ENCODE measurements at regions not wholly inside any gene's neighbourhood (a gene's known extent, or its start where the extent isn't known, plus 50 kb on each side); places are given as distances from the start of the nearest gene placed in this dataset.
A peak's percentile ranks its signal among the peaks of the same experiment; 100 is the strongest.
"Not testable (repeated sequence)": the region's sequence is repeated elsewhere in the genome, so short reads cannot be mapped to it uniquely, and the experiment has no call there.

DNA sequence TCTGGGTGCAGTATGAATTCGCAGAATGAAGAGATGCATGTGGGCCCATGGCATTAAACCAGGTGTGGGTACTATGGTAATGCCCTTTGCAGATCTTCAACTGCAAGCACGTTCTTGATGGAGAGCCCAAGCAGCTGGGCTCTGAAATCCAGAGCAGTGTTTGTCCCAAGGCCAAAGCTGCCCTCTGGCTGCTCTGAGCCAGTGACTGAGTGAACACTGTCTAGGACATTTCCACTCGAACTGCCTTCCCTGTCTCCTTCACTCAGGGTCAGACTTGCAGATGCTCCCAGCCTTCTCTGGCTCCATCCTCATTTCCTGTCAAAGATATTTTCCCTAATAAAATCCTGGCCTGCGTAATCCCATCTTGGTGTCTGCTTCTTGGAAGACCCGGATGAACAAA lies 80.2 kb upstream of the GJB6 start:
- DNase-seq (ENCODE audit: low spot score) (no peak), FAIRE-seq (no peak)

DNA sequence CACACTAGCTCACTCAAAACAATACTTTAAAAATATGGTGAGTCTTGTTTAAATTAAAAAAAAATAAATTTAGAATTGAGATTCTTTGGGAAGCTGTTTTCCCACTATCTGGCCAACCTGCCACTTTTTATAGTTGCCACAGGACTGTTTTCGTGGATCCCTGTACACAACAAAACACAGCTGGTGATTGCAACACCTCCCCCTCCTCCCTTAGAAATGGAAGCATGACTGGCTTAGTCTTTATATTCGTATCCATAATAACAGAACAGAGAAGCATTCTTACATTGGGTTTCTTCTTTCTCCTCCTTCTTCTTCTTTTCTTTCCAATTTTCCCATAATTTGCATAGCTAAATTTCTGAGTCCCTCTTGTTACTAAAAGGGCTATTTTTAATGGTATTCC lies 79.5 kb upstream of the GJB6 start:
- FAIRE-seq: no peak
- DNase-seq (ENCODE audit: low spot score): no peak

DNA sequence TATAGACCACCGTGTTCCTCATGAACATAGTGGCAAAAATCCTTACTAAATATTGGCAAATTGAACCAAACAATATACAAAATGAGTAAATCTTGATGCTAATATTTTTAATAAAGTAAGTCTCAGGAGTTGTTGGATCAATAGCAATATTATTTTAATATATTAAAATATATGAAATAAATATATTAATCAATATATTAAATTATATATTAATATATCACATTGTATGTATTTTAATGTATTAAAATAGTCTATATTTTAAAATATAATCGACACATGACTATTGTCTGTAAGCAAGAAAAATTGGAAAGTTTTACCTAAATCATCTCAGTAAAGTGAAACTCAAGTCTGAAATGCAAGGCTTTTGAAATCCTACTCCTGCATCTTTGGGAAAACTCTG lies 78.9 kb upstream of the GJB6 start:
- DNase-seq (ENCODE audit: low spot score) (no peak), FAIRE-seq (no peak)

DNA sequence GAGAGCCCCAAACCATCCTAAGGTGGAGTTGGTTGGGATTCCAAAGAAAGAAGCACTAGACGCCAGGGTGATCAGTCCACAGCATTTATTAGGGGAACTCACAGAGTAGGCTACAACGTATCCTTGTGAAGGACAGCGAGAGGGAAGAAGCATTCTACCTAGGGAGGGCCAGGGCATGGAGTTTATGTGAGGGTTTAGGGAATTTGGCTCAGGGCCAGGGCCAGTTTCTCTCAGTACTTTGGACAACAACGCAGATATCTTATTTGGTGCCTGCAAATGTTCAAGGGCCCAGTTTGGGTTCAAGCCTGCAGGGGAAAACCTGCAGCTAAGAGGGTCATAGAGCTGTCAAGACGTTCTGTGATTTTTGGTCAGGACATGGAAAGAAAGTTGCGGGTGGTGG lies 73.9 kb upstream of the GJB6 start:
- FAIRE-seq (no peak), DNase-seq (ENCODE audit: low spot score) (no peak)

DNA sequence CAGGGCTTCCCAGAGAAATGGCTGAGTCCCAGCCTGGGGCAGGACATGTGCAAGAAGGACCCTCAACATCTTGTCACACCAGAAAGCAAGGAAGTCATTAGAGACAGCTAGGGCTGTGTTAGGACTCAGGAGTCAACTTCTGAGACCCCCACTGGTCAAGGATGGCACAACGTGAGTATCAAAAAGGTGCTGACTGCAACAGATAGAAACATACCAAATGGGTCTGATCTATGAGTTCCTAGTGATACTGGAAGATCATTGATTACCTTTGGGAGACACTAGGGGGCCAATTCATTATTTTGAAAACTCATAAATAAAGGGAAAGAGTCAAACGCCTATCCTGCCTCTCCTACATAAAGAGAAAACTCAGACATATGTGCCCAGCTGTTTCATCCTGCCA lies 73.5 kb upstream of the GJB6 start:
- DNase-seq (ENCODE audit: low spot score) (no peak), FAIRE-seq (no peak)

DNA sequence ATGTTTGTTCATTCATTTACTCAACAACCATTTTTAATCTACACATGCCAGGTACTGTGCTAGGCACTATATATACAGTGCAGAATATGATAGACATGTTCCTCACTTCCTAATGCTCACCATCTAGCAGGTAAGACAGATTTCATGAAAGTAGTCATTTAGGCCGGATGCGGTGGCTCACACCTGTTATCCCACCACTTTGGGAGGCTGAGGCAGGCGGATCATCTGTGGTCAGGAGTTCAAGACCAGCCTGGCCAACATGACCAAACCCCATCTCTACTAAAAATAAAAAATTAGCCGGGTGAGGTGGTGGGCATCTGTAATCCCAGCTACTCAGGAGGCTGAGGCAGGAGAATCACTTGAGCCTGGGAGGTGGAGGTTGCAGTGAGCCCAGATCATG lies 71.9 kb upstream of the GJB6 start:
- DNase-seq (ENCODE audit: low spot score); FAIRE-seq: not testable (repeated sequence)

DNA sequence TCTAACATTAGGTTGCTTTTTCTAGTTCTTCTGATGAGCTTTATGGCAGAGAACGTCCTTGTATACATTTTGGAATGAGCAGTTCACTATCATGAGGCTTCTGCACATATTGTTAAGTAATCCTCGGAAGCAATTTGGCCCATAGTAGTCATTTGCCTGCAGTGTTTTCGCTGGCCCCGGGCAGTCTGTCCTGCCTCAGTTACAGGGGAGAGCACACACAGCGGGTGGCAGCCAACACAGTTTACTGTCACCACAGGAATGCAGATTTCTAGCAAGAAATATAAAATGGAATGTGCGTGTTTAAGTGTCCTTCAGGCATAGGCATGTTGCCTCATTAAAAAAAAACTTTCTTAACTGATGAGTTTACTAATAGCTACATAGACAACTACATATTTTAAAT lies 71.5 kb upstream of the GJB6 start:
- FAIRE-seq: no peak
- peak; percentile 9 for DNase-seq (ENCODE audit: low spot score)

DNA sequence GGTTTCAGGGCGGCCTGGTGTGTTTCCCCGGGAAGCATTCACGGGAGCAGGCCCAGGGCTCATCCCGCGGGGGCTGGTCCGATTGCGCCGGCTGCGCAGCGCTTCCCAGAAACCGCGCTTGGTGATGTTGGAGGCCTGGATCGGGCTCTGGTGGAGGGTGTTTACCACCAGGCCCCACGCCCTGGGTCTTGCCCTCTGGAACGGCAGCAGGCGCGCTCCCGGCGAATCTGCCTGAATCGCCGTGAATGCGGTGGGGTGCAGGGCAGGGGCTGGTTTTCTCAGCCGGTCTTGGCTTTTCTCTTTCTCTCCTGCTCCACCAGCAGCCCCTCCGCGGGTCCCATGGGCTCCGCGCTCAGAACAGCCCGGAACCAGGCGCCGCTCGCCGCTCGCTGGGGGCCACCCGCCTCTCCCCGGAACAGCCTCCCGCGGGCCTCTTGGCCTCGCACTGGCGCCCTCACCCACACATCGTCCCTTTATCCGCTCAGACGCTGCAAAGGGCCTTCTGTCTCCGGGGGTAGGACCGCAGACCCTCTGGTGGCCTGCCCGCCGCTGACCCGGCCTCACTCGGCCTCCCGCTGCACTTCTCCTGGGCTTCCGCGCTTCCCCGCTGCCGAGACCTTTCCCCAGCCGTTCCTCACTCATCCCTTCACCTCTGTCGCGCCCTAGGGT lies 69.4 kb upstream of the GJB6 start:
- FAIRE-seq: no peak
- no peak for DNase-seq (ENCODE audit: low spot score)

DNA sequence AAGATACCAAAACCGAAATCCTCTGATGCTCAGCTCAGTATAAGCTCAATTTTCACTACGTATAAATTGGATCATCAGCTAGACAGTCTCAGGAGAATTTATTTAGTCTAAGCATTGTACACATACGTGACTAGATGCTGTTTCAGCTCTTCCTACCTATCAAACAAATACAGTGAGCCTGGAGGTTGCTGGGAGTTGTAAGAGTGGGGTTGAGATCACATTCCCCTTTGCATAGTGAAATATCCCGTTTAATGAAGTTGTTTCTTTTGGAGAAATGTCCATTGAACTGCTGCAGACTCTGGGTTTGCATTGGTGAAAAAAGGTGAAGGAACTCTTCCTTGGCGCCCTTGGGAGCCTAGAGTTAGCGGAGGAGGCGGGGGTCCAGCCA lies 68.9 kb upstream of the GJB6 start:
- DNase-seq (ENCODE audit: low spot score) (no peak), FAIRE-seq (no peak)

DNA sequence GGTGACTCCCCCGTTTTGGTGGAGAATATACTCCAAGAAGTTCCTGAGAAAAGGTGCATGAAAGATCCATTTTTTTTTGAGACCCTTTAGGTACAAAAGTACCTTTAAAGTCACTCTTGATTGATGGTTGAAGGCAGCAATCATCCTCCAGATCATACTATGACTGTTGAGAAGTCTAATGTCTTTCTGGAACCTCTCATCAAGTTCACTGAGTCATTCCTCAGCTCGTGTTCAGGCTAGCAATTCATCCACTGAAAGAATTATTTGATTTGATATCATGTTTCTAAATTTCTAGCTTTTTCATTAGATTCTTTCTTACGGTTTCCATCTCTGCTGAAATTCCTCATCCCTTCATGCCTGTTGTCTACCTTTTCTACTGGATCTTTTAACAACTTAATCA lies 65.1 kb upstream of the GJB6 start:
- no peak for FAIRE-seq
- no peak for DNase-seq (ENCODE audit: low spot score)

DNA sequence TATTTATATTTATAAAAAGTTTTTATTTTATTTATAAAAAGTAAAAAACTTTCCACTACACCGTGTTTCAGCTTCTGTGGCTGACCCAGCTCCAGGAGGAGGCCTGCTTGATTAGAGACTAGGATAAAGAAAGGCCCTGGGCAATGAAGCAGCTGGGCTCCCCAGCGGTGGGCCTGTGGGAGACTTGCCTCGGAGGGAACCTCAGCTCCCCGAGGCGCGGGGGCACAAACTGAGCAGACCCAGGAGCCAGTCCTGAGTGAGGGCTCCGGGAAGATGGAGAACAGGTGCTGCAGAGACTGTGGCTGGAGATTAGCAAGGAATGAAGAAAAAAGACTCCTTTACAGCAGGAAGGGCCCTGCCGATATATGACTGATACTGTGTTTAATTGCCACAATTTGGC lies 63.8 kb upstream of the GJB6 start:
- FAIRE-seq (no peak), DNase-seq (ENCODE audit: low spot score) (no peak)

DNA sequence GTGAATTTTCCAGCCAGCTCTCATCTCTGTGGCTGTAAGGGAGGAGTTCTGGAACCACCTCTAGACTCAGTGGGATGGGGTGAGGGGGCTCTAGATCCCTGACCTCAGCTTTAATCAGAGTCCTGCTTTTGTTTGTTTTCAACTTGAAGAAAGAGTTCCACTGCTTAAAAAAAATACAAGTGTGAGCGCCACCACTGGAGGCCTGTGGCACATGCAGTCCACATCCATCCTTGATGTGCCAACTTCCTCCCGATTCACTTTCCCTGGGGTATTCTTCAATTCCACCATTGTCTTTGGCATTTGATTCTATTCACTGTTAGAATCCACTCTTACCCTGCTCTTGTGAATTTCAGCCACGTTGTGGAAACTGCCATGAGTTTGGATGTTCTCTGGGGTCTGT lies 62.4 kb upstream of the GJB6 start:
- DNase-seq (ENCODE audit: low spot score): no peak
- no peak for FAIRE-seq

DNA sequence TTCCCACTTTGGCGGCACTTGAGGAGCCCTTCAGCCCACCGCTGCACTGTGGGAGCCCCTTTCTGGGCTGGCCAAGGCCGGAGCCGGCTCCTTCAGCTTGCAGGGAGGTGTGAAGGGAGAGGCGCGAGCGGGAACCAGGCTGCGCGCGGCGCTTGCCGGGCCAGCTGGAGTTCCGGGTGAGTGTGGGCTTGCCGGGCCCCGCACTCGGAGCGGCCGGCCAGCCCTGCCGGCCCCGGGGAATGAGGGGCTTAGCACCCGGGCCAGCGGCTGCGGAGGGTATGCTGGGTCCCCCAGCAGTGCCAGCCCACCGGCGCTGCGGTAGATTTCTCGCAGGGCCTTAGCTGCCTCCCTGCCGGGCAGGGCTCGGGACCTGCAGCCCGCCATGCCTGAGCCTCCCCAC lies 60.2 kb upstream of the GJB6 start:
- DNase-seq (ENCODE audit: low spot score); FAIRE-seq: not testable (repeated sequence)

DNA sequence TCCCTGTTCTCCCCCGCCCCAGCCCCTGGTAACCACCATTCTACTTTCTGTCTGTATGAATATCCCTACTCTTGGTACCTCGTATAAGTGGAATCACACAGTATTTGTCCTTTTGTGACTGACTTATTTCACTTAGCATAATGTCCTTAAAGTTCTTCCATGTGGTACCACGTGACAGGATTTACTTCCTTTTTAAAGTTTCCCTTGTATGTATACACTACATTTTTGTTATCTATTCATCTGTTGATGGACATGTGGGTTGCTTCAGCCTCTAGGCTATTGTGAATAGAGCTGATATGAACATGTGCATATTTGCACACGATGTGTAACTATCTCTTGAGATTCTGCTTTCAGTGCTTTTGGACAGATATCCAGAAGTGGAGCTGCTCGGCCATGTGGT lies 59.6 kb upstream of the GJB6 start:
- DNase-seq (ENCODE audit: low spot score): no peak
- no peak for FAIRE-seq

DNA sequence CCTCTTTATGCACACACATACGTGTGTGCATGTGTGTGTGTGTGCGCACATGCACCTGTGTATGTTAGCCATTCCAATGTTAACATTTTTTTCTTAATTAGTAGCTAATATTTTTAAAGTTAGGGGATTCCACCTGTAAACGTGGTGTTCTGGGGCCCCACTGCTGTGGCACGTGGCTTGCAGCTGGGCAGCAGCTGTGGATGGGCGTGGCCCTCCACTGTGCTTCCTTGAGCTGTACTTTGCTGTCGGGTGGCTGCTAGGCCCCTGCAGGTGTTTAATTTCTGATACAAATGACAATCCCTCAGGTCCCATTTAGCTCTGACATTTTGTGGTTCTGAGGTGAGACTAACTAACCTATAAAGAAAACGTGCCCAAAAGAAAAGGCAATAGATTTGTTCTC lies 58.9 kb upstream of the GJB6 start:
- DNase-seq (ENCODE audit: low spot score): no peak
- FAIRE-seq: no peak

DNA sequence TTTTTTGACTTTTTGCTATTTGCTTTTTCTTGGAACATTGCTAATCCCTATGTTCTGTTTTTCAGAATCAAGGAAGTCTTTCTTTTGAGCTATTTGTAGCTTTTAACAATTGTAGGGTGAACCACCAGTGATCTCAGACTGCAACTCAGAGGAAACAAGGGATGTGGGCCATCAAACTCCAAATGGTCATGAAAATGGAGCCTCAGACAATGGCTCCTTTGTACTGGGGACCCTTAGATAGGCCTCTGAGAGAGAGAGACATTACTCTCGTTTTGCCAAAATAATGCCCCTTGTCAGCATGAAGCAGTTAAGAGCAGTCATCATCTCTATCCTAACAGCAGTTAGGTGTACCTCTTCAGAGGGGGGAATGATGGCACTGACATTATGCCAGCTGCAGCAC lies 56.4 kb upstream of the GJB6 start:
- DNase-seq (ENCODE audit: low spot score): no peak
- no peak for FAIRE-seq

DNA sequence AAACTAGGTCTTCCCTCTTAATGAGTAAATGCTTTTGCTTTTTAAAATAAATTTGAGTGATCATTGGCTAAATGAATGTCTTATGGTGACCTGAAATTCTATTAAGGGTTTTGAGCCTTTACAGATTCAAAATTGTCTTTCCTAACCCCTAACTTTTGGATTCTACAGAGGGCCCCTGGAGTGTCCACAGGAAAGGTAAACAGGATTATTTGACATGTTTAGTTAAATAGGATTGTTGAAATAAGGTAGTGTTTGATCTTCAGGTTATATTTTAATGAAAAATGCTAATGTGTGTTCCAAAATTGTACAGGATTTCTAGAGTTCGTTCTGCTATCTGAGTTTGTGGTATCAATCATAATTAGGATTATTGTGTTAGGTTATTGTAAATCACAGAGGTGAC lies 55.9 kb upstream of the GJB6 start:
- FAIRE-seq: no peak
- no peak for DNase-seq (ENCODE audit: low spot score)

DNA sequence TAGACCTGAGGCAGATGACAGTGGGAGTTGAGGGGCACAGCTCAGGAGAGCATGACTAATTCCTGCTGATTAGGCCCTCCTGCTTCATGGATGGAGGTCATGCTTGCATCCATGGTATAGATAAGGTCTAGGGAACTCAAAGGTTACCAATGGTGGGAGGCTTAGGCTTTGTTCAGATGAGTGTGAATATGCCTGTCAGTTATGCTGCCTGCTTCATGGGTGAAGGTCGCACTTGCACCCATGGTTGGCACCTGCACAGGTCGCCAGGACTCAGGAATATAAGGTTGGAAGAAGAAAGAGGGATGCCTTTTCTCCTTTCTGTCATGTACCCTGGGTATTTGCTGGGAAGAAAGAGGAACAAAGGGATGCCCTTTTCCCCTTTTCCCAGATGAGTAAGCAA lies 53.4 kb upstream of the GJB6 start:
- no peak for DNase-seq (ENCODE audit: low spot score)
- no peak for FAIRE-seq
